Mesendoderm (in vitro differentiated cells): ENCODE measurements at regions not wholly inside any gene's neighbourhood (a gene's known extent, or its start where the extent isn't known, plus 50 kb on each side); places are given as distances from the start of the nearest gene placed in this dataset.

Experiments
- DNase-seq: peaks from one replicate; pipeline ENCODE4 v3.0.0; 2013
- H2AK5ac ChIP-seq: 2 replicates; pipeline ENCODE4 v1.6.1; 2013; ENCODE audit warnings: low read length, inconsistent platforms
- H2BK120ac ChIP-seq: 2 replicates; pipeline ENCODE4 v1.6.1; 2013; ENCODE audit warnings: low read depth, mild to moderate bottlenecking, low read length, moderate library complexity, mixed read lengths
- H2BK15ac ChIP-seq: replicated peaks from 2 replicates; pipeline ENCODE4 v1.6.1; 2013; ENCODE audit warnings: low read depth, mild to moderate bottlenecking, moderate library complexity
- H2BK5ac ChIP-seq: 2 replicates; pipeline ENCODE4 v1.6.1; 2013; ENCODE audit warnings: low read length, inconsistent platforms
- H3K18ac ChIP-seq: 2 replicates; pipeline ENCODE4 v1.6.1; 2013; ENCODE audit warnings: mild to moderate bottlenecking, low read length, mixed read lengths
- H3K23ac ChIP-seq: one replicate; pipeline ENCODE4 v1.6.1; 2013; ENCODE audit warnings: low read length
- H3K27ac ChIP-seq: 2 replicates; pipeline ENCODE4 v1.5.1; 2013; ENCODE audit warnings: low read depth, mild to moderate bottlenecking, inconsistent platforms, low read length, moderate library complexity
- H3K27me3 ChIP-seq: 2 replicates; pipeline ENCODE4 v1.6.1; 2013; ENCODE audit warnings: low read length, control low read depth, mild to moderate bottlenecking, inconsistent platforms; ENCODE audit not compliant: insufficient read depth, poor library complexity
- H3K36me3 ChIP-seq: 2 replicates; pipeline ENCODE4 v1.6.1; 2013; ENCODE audit warnings: low read length, inconsistent platforms; ENCODE audit not compliant: control insufficient read depth, insufficient read depth
- H3K4ac ChIP-seq: one replicate; pipeline ENCODE4 v1.6.1; 2013; ENCODE audit warnings: low read depth, mild to moderate bottlenecking, low read length, moderate library complexity
- H3K4me1 ChIP-seq: 2 replicates; pipeline ENCODE4 v1.6.1; 2013; ENCODE audit warnings: low read depth, low read length, inconsistent platforms; ENCODE audit not compliant: control insufficient read depth
- H3K4me2 ChIP-seq: 2 replicates; pipeline ENCODE4 v1.6.1; 2013; ENCODE audit warnings: low read length
- H3K4me3 ChIP-seq: 2 replicates; pipeline ENCODE4 v1.5.1; 2013; ENCODE audit warnings: mild to moderate bottlenecking, low read length
- H3K56ac ChIP-seq: one replicate; pipeline ENCODE4 v1.6.1; 2013; ENCODE audit warnings: low read length
- H3K79me1 ChIP-seq: 2 replicates; pipeline ENCODE4 v1.6.1; 2013; ENCODE audit warnings: low read length, inconsistent platforms
- H3K79me2 ChIP-seq: 2 replicates; pipeline ENCODE4 v1.6.1; 2013; ENCODE audit warnings: mild to moderate bottlenecking, low read length; ENCODE audit not compliant: control insufficient read depth, insufficient read depth
- H3K9ac ChIP-seq: 2 replicates; pipeline ENCODE4 v1.6.1; 2013; ENCODE audit warnings: low read length, inconsistent platforms
- H4K5ac ChIP-seq: one replicate; pipeline ENCODE4 v1.6.1; 2013; ENCODE audit warnings: low read length
- H4K8ac ChIP-seq: one replicate; pipeline ENCODE4 v1.6.1; 2013; ENCODE audit warnings: low read depth, mild to moderate bottlenecking, control low read depth, low read length, moderate library complexity
- WGBS: extraction: QIAGEN DNeasy Blood & Tissue Kit; methylation state at CpG from one replicate; pipeline ENCODE4 v1.1.7; 2013; ENCODE audit warnings: low lambda C conversion rate, missing lambda C conversion rate; ENCODE audit not compliant: insufficient coverage; ENCODE audit errors: extremely low coverage; 5-methylcytosine and 5-hydroxymethylcytosine counted together

- no peaks in the 10 kb centered on the region for H3K79me1 ChIP-seq
- no CpG with 5 or more reads among the region's 1 CpG for WGBS
These were observed 57.1 kb upstream of the ATG10 start for GRCh38 chr5:81914696-81915095.

DNA sequence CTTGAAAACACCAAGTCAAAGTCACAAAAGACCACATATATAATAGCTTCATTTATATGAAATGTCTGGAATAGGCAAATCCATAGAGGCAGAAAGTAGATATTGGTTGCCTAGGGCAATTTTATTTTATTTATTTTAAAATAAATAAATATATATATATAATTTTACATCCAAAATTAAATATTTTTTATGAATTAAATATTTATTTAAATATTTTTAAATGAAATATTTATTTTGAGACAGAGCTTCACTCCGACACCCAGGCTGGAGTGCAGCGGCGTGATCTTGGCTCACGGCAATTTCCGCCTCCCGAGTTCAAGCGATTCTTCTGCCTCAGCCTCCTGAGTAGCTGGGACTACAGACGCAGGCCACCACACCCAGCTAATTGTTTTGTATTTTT is 58.9 kb upstream of the ATG10 start:
- Histone ChIP-seq H3K79me1 (no peaks in the 10 kb centered on the region), H3K4me1 (no peaks in the 10 kb centered on the region), H3K4ac (no peak overlapping the region), H3K9ac (no peak overlapping the region), H4K5ac (no peak overlapping the region), H3K4me2 (no peak overlapping the region), H4K8ac (no peak overlapping the region), H2AK5ac (no peak overlapping the region), H3K23ac (no peak overlapping the region), H2BK120ac (no peak overlapping the region), H2BK15ac (no peak overlapping the region), H3K36me3 (no peaks in the 10 kb centered on the region), H2BK5ac (no peak overlapping the region), H3K18ac (no peak overlapping the region), H3K79me2 (no peaks in the 10 kb centered on the region), H3K4me3 (no peak overlapping the region), H3K56ac (no peak overlapping the region), H3K27me3 (no peaks in the 10 kb centered on the region), H3K27ac (no peak overlapping the region)
- no peak for DNase-seq
- whole genome bisulfite sequencing = no CpG with 5 or more reads among the region's 8 CpGs

More at GRCh38 chr5:81914696-81915095, 57.1 kb upstream of the ATG10 start:
- Histone ChIP-seq H2BK120ac (no peak overlapping the region), H4K5ac (no peak overlapping the region), H3K23ac (no peak overlapping the region), H3K4me1 (no peaks in the 10 kb centered on the region), H3K9ac (no peak overlapping the region), H2BK5ac (no peak overlapping the region), H3K4ac (no peak overlapping the region), H3K4me2 (no peak overlapping the region), H3K4me3 (no peak overlapping the region), H2BK15ac (no peak overlapping the region), H3K27ac (no peak overlapping the region), H3K56ac (no peak overlapping the region), H2AK5ac (no peak overlapping the region), H3K18ac (no peak overlapping the region), H3K27me3 (no peaks in the 10 kb centered on the region), H3K36me3 (no peaks in the 10 kb centered on the region), H3K79me2 (no peaks in the 10 kb centered on the region), H4K8ac (no peak overlapping the region)
- no peak for DNase-seq

- Histone ChIP-seq H2BK15ac (no peak overlapping the region), H3K9ac (no peak overlapping the region), H2AK5ac (no peak overlapping the region), H3K4ac (no peak overlapping the region), H3K4me2 (no peak overlapping the region), H4K5ac (no peak overlapping the region), H3K79me2 (no peaks in the 10 kb centered on the region), H4K8ac (no peak overlapping the region), H3K56ac (no peak overlapping the region), H3K27ac (no peak overlapping the region), H2BK5ac (no peak overlapping the region), H3K4me3 (no peak overlapping the region), H3K36me3 (no peaks in the 10 kb centered on the region), H3K18ac (no peak overlapping the region), H3K27me3 (no peaks in the 10 kb centered on the region), H2BK120ac (no peak overlapping the region), H3K4me1 (peaks cover 2% of the 10 kb centered on the region), H3K79me1 (no peaks in the 10 kb centered on the region), H3K23ac (no peak overlapping the region)
- no peak for DNase-seq
- 100% methylated on average over 1 of the region's 1 CpG for WGBS
These were observed 62.1 kb upstream of the ATG10 start for GRCh38 chr5:81909677-81910076.

DNA sequence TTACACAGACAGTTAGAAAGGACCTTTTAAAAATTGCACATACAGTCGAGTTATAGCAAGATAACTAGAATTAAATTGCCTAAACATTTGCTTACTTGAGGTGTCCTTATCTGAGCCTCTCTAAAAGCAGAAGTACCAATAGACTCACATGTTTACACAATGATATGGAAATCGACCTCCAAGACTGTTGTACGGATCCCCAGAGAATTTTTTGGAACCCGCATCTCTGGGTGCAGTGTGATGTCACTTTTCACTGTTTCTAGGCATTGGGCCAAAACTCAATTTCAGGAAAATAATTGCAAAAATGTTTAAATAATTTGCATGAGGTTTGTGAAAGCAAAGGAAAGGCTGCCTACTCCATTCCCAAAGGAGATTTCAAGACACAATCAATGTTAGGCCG is 63.1 kb upstream of the ATG10 start:
- Histone ChIP-seq H3K4ac (no peak overlapping the region), H3K36me3 (no peaks in the 10 kb centered on the region), H2BK120ac (no peak overlapping the region), H3K79me2 (no peaks in the 10 kb centered on the region), H3K79me1 (no peaks in the 10 kb centered on the region), H3K27ac (no peak overlapping the region), H3K23ac (no peak overlapping the region), H3K4me1 (peaks cover 3% of the 10 kb centered on the region), H2BK5ac (no peak overlapping the region), H3K4me3 (no peak overlapping the region), H3K18ac (no peak overlapping the region), H2AK5ac (no peak overlapping the region), H3K9ac (no peak overlapping the region), H3K27me3 (no peaks in the 10 kb centered on the region), H3K4me2 (no peak overlapping the region), H3K56ac (no peak overlapping the region), H2BK15ac (no peak overlapping the region), H4K8ac (no peak overlapping the region), H4K5ac (no peak overlapping the region)
- no CpG with 5 or more reads among the region's 5 CpGs for WGBS
- DNase-seq = no peak

DNA sequence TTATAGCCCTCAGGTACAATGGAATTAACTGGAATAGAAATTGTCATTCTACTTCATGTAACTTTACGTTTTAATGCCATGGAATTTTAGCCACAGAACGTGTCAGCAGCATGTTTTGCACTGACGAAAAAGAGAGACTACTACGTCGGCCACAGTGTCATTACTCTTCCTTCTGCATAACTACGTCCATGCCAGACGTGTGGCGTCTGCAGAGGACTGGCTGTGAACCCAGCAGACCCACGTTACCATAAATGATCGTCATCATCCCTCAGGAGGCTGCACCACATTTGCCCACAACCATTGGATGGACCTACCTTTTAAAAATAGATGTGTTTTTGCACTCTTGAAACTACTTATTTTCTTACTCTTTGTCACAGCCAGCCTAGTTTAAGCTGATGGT is 63.8 kb upstream of the ATG10 start:
- Histone ChIP-seq H3K4ac (no peak overlapping the region), H3K23ac (no peak overlapping the region), H2AK5ac (no peak overlapping the region), H2BK15ac (no peak overlapping the region), H3K4me1 (peaks cover 3% of the 10 kb centered on the region), H3K4me2 (no peak overlapping the region), H3K36me3 (no peaks in the 10 kb centered on the region), H3K27me3 (no peaks in the 10 kb centered on the region), H3K27ac (no peak overlapping the region), H3K56ac (no peak overlapping the region), H3K4me3 (no peak overlapping the region), H3K79me2 (no peaks in the 10 kb centered on the region), H4K8ac (no peak overlapping the region), H2BK5ac (no peak overlapping the region), H4K5ac (no peak overlapping the region), H3K79me1 (no peaks in the 10 kb centered on the region), H3K18ac (no peak overlapping the region), H3K9ac (no peak overlapping the region), H2BK120ac (no peak overlapping the region)
- DNase-seq = no peak
- WGBS = no CpG with 5 or more reads among the region's 10 CpGs

DNA sequence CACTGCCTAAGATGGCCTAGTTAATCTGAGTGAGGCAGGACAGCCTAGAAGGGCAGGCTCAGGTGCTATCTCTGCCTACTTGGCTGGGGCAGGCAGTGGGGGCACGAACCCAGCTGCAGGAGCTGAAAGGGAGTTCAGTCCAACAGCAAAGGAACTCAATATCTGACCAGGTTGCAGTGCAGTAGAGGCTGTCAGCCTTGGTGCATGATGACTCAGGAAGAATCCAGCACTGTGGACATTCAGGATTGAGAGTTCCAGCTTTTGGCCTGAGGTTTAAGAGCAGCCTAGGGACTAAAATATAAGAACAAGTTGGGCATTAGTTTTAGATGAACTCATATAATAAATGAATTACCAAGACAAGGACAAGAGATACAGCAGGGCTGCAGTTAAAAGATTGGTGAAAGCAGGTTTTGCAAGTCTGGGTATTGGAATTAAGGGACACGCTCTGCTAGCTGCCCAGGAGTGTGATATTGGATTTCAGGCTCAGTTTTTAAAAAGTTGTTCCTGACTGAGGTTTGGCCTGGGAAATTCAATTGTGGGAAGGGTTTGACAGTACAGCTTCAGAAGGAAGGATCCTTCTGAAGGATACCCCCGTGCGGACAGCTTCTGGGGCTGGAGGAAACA is 64.7 kb upstream of the ATG10 start:
- H2BK15ac ChIP-seq = no peak overlapping the region
- H3K27me3 ChIP-seq = no peaks in the 10 kb centered on the region
- H3K23ac ChIP-seq = no peak overlapping the region
- H3K9ac ChIP-seq = no peak overlapping the region
- H4K8ac ChIP-seq = no peak overlapping the region
- H4K5ac ChIP-seq = no peak overlapping the region
- H2BK120ac ChIP-seq = no peak overlapping the region
- no peak overlapping the region for H3K4ac ChIP-seq
- peak overlapping the region; percentile 9 for H2BK5ac ChIP-seq
- no peak overlapping the region for H3K18ac ChIP-seq
- no peak overlapping the region for H3K4me3 ChIP-seq
- no peak overlapping the region for H3K56ac ChIP-seq
- no peak overlapping the region for H2AK5ac ChIP-seq
- H3K36me3 ChIP-seq = no peaks in the 10 kb centered on the region
- H3K27ac ChIP-seq = no peak overlapping the region
- no CpG with 5 or more reads among the region's 4 CpGs for WGBS
- peaks cover 3% of the 10 kb centered on the region for H3K4me1 ChIP-seq
- DNase-seq = no peak
- no peak overlapping the region for H3K4me2 ChIP-seq
- H3K79me1 ChIP-seq = no peaks in the 10 kb centered on the region
- no peaks in the 10 kb centered on the region for H3K79me2 ChIP-seq
